ENCODE measurements at regions not wholly inside any gene's neighbourhood (a gene's known extent, or its start where the extent isn't known, plus 50 kb on each side); places are given as distances from the start of the nearest gene placed in this dataset.

GRCh38 chr6:8218861-8219260 lies 116.5 kb upstream of the EEF1E1 start:
- DNase-seq (ENCODE audit: low read depth in 2 of 2), result no peak

- DNase-seq (ENCODE audit: low read depth in 2 of 2), result no peak
These were observed 113.3 kb upstream of the EEF1E1 start for GRCh38 chr6:8215631-8216030.

- no peak for DNase-seq (ENCODE audit: low read depth in 2 of 2)
These were observed 111.6 kb upstream of the EEF1E1 start for GRCh38 chr6:8213995-8214394.

GRCh38 chr6:8212720-8213434 lies 110.5 kb upstream of the EEF1E1 start:
- no peak for DNase-seq (ENCODE audit: low read depth in 2 of 2)

GRCh38 chr6:8207869-8208191 lies 105.5 kb upstream of the EEF1E1 start:
- DNase-seq (ENCODE audit: low read depth in 2 of 2), result no peak

GRCh38 chr6:8207191-8207868 lies 105.0 kb upstream of the EEF1E1 start:
- DNase-seq (ENCODE audit: low read depth in 2 of 2), result no peak

- DNase-seq (ENCODE audit: low read depth in 2 of 2), result no peak
These were observed 101.0 kb upstream of the EEF1E1 start for GRCh38 chr6:8203337-8203736.

- no peak for DNase-seq (ENCODE audit: low read depth in 2 of 2)
These were observed 99.3 kb upstream of the EEF1E1 start for GRCh38 chr6:8201679-8202078.

- no peak for DNase-seq (ENCODE audit: low read depth in 2 of 2)
These were observed 97.9 kb upstream of the EEF1E1 start for GRCh38 chr6:8200255-8200654.

GRCh38 chr6:8195714-8196102 lies 93.4 kb upstream of the EEF1E1 start:
- DNase-seq (ENCODE audit: low read depth in 2 of 2), result no peak

- no peak for DNase-seq (ENCODE audit: low read depth in 2 of 2)
These were observed 92.8 kb upstream of the EEF1E1 start for GRCh38 chr6:8195040-8195713.

GRCh38 chr6:8194490-8194889 lies 92.1 kb upstream of the EEF1E1 start:
- DNase-seq (ENCODE audit: low read depth in 2 of 2), result no peak

GRCh38 chr6:8193541-8193940 lies 91.2 kb upstream of the EEF1E1 start:
- no peak for DNase-seq (ENCODE audit: low read depth in 2 of 2)

GRCh38 chr6:8192597-8192996 lies 90.2 kb upstream of the EEF1E1 start:
- no peak for DNase-seq (ENCODE audit: low read depth in 2 of 2)

GRCh38 chr6:8192067-8192466 lies 89.7 kb upstream of the EEF1E1 start:
- DNase-seq (ENCODE audit: low read depth in 2 of 2), result no peak

- DNase-seq (ENCODE audit: low read depth in 2 of 2), result no peak
These were observed 89.3 kb upstream of the EEF1E1 start for GRCh38 chr6:8191629-8192028.

GRCh38 chr6:8187209-8187608 lies 84.9 kb upstream of the EEF1E1 start:
- no peak for DNase-seq (ENCODE audit: low read depth in 2 of 2)

- no peak for DNase-seq (ENCODE audit: low read depth in 2 of 2)
These were observed 80.7 kb upstream of the EEF1E1 start for GRCh38 chr6:8182902-8183665.

GRCh38 chr6:8181951-8182845 lies 79.8 kb upstream of the EEF1E1 start:
- no peak for DNase-seq (ENCODE audit: low read depth in 2 of 2)

GRCh38 chr6:8181160-8181881 lies 79.0 kb upstream of the EEF1E1 start:
- DNase-seq (ENCODE audit: low read depth in 2 of 2), result no peak

All from activated CD4-positive, alpha-beta T cell treated with anti-CD3 and anti-CD28 coated beads for 24 hours (primary cell).